NCI-H187 treated with DMSO at 0.1 percent for 48 hours (cell line): ENCODE measurements at regions not wholly inside any gene's neighbourhood (a gene's known extent, or its start where the extent isn't known, plus 50 kb on each side); places are given as distances from the start of the nearest gene placed in this dataset.

Source experiments
- DNase-seq: peaks from one replicate; lab custom pipeline; 2025; lab: John Stamatoyannopoulos, UW

DNA sequence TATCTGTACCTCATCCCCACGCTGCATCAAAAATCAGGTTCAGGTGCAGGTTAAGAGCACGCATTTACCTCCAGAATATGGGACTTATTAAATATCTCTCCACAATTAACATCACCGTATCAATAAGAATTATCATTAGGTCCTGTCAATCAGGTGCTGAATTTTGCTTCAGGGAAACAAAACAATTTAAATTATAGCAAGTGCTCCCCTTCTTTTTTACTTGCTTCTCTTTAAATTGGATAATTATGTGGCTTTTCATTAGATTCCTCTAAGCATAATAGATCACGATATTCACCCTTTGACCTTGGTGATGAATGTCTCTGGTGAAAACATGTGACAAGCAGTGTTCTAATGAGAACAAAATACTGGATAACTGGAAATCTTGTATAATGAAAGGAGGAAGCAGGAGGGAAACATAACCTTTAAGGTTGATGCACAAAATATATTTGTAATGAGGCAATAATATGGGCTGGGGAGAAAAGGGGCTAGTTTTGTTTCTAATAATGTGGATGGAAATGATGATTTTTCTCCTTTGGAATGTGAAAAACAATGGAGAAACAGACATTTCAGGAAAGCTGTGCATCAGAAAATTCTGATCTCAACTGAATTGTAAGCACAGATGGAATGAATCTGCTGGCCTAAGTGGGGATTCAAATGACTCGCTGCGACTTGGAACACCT is 166.9 kb downstream of the SNX10 start:
- no peak for DNase-seq

DNA sequence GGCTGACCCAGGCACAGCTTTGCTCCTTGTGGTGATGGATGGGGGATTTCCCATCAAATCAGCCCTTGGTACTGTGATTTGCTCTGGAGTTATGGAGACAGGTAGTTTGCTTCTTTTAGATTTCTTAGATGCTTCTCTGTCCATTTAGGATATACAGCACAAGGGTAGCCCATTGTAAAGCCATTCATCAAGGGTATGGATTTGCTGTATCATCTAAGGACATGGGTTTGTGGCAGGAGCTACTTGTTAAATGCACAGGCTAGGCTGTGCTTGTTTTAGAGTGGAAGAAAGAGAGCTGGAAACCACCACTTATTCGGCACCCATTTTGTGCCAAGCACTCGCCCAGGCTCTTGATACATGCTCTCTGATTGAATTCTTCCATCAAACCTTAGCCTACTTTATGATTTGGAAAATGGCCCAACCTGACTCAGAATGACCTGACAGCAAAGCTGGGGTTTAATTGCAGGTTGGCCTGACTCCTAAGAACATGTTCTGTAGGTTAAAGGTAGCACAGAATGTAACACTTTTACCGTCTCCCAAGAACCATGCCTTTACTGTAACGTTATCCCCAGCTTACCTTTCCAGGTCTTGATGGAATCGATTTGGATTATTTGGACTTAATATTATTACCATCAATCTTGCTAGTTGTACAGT is 168.0 kb downstream of the SNX10 start:
- no peak for DNase-seq

DNA sequence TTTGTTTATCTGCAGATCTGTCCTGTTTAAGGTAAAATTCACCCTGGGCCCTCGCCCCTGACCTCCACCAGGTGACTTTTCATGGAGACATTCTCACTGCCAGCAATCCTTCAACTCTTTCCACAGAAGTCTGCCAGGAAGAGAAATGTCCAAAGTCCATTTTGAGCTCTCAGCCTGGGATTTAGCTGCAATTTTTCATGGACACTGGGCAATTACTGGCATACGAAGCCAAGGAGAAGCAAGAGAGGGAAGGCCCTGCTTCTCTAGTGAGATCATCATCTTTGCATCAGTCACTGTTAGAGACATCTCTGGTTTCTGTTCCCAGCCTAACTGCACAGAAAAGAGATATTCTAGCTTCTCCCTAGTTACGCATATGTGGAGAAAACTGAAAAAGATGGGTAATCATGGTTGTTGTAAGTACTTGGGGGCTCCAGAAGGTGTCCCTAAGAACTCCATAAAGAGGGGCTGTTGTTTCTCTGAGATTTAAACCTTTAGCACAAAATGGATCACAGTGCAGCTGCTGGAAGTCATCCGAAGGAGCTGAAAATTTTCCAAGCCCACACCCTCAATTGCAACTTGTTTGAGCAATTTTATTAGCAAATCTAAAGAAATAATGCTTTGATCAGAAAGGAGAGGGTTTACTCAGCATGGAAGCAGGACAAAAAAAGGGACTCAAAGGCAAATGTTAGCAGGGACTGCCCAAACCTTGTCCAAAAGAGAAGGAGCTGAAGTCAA is 168.9 kb downstream of the SNX10 start:
- no peak for DNase-seq

- DNase-seq = no peak
Observed at GRCh38 chr7:26461518-26461917, 169.9 kb downstream of the SNX10 start.

GRCh38 chr7:26466007-26466406 is 174.3 kb downstream of the SNX10 start:
- no peak for DNase-seq

GRCh38 chr7:26467104-26467503 is 175.4 kb downstream of the SNX10 start:
- no peak for DNase-seq

DNA sequence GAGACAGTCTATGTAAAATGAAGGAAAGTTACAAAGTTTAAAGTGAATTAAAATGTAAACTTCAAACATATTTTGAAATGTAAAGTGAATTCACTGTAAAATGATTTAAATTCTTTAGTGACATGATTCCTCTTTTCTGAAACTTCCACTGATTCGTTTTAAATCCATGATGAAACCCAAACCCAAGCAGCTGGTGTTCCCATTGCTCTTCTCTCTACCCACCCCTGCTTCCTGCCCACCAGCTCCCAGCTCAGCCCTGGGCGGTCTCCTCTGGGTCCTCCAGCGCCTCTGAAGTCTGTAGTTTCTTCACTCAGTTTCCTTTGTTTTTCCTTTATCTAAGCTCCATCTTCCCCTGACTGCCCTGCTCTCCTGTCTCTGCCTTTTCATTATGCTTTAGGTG is 175.9 kb downstream of the SNX10 start:
- DNase-seq = no peak

DNA sequence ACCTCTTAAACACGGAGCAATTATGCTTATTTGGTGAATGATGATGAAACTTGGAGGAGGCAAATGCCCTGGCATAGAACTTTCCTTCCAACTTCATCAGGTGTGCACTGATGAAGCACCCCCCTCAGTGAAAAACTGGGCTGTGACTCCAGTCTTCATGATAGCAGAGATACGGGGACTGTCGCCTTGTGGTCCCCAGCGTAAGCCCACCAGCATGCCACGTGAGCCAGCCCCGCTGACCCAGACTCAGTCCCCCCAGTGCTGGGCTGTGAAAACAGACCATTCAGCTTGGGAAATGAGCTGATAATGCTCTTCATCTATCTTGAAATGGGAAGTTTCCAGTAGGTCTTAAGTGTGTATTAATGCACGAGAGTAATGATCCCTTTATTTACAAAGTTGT is 177.0 kb downstream of the SNX10 start:
- no peak for DNase-seq

- no peak for DNase-seq
Observed at GRCh38 chr7:26469188-26469587, 177.5 kb downstream of the SNX10 start.

DNA sequence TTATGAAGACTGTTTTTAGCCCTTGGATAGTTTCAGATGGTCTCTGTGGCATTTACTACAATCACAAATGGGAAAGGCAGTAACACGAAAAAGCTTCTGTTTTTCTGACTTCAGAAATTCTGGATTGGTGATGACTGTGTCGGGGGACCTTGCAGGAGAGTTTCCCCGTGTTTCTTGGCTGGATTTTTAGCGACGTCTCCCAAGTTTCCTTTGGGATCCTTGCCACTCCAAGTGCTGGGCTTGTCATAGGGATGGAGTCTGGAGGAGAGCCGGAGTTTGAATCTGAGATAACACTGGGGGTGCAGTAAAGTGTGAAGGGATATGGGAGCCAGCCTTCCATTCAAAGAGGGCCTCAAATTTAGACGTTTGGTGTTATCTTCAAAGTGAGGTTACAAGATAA is 179.0 kb downstream of the SNX10 start:
- no peak for DNase-seq

- DNase-seq = no peak
Observed at GRCh38 chr7:26471306-26472075, 179.8 kb downstream of the SNX10 start.

- no peak for DNase-seq
Observed at GRCh38 chr7:26472971-26473370, 181.3 kb downstream of the SNX10 start.

DNA sequence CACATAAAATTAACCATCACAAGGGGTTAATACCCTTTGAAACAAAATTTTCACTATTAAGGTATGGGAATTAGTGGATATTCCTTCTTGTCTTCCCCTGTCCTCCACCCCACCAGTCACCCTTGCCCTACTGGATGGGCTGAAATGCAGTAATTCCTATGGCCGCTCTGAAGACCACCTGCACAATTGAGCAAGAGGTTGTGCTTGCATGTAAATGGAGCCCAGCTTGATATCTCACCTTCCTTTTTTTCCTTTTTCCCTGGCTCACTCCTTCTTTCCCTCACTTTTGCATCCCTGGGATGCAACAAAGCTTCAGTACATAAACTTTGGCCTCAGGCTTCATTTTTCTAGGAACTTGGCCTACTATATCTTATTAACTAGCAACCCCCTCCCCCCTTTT is 184.6 kb downstream of the SNX10 start:
- DNase-seq = no peak

DNA sequence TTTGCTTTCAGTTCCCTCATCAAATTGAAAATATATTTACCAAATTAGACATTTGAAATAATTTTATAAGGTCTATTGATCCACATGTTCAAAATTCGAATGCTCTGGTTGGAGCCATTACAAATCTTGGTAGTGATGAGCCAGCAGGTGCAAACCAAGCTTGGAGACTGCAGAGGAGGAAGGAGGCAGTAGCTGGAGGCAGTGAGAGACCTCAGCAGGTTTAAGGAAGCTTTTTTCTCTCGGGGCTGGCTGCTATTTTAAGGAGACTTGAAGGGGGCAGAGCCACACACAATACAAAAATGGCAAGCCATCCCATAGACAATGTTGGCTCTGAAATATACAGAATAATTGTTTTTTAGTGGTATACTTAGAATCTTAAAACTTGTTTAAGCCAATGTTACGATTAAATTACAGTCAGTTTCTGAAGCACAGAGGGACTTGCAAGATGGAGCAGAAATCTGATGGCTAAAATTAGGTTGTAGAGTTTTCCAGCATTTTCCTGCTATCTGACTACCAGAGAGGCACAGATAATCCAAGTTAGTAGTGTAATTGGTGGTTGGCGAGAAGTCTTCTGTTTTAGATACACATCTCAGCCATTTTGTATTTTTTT is 185.8 kb downstream of the SNX10 start:
- no peak for DNase-seq

DNA sequence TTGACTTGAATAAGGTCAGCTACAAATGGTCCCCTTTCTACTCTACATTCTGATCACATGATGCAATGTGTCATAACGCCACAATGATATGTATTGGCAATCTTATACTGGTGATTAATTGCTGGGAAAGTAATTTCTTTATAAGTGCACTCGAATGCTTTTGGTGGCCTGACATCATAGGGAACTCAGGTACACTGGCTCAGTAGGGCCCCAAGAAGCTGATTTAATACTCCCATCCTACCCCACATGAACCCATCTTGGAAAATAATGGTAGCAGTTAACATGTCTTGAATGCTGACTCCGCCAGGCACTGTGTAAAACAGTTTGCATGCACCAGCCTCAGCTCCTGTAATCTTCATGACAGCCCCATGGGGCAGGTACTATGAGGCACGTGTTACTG is 186.9 kb downstream of the SNX10 start:
- DNase-seq = no peak

DNA sequence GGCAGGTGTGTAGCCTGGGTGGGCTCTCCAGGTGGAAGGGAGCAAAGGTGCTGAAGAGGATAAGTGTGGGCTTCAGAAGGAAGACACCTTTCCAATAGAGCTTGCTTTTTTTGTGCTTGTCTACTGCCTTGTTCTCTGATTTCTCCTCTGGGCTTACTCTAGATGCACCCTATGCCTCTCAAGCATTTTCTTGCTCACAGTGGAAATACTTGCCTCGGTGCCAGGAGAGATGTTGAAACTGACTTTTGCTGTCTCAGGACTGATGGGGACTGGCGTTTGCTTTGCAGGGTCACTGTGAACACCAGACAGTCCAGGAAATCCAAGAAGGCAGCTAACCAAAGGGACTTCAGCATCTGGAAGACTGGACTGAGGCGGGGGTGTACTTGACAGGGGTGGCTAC is 187.9 kb downstream of the SNX10 start:
- DNase-seq = no peak

DNA sequence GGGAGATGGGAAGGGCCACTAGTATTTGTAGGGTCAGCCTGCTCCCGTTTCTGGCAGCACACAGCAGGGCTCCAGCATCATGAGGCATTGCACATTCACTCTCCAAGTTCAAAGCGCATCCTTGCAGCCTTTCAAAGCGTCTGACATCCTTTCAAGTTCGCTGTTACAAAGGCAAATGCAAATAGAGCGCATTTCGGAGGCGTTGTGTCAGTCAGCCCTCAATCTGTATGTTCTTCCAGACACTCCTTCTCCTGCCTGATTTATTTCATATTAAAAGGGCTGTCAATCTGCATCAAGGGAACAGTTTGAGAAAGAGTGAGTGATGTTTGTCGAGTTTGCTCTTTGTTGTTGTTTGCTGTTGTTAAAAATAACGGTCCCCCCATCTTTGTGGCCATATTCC is 188.5 kb downstream of the SNX10 start:
- no peak for DNase-seq

- DNase-seq = no peak
Observed at GRCh38 chr7:26482927-26483326, 191.3 kb downstream of the SNX10 start.

GRCh38 chr7:26483843-26484242 is 192.2 kb downstream of the SNX10 start:
- DNase-seq = no peak

- no peak for DNase-seq
Observed at GRCh38 chr7:26485367-26485934, 193.8 kb downstream of the SNX10 start.

GRCh38 chr7:26486153-26486552 is 194.5 kb downstream of the SNX10 start:
- DNase-seq = no peak
